Myocyte (in vitro differentiated cells): ENCODE measurements at regions not wholly inside any gene's neighbourhood (a gene's known extent, or its start where the extent isn't known, plus 50 kb on each side); places are given as distances from the start of the nearest gene placed in this dataset.

ENCODE experiments used
- DNase-seq: peaks from one replicate; pipeline ENCODE4 v3.0.0-alpha.2; 2012; ENCODE audit warnings: low read depth

DNA sequence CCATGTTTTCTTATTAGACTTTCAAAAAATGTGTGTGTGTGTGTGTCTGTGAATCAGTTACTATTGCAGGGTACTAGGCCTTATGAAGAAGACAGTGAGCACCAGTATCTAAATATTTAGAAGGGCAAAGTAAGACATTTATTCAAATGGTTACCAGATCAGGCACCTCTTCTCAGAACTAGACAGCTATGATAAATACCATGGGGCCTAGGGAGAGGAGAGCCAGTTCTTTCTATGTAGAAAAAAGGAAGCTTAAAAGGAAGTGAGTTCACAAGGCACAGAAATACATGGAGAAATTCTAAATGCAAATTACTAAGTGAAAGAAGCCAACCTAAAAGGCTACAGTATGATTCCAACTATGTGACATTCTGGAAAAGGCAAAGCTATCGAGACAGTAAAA, 261.3 kb downstream of the SOX11 start:
- DNase-seq, result no peak

DNA sequence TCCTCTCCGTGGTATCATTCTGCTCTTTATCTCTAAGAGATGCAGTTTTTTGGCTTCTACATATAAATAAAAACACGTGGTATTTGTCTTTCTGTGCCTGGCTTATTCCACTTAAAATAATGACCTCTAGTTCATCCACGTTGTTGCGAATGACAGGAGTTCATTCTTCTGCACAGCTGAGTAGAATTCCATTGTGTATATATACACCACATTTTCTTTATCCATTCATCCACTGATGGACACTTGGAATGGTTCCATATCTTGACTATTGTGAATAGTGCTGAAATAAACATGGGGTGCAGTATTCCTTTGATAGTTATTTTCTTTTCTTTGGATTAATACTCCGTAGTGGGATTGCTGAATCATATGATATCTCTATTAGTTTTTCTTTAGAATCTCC, 262.3 kb downstream of the SOX11 start:
- no peak for DNase-seq

DNA sequence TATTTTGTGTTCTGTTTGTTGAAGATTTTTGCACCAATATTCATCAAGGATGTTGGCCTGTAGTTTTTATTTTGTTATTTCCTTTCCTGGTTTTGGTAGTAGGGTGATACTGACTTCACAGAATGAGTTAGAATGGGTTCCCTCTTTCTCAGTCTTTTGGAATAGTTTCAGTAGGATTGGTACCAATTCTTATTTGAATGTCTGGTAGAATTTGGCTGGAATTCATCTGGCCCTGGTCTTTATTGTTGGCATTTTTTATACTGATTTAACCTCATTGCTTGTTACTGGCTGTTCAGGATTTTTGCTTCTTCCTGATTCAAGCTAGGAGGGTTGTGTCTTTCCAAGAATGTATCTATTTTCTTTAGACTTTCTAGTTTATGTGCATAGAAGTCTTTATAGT, 263.7 kb downstream of the SOX11 start:
- no peak for DNase-seq

DNA sequence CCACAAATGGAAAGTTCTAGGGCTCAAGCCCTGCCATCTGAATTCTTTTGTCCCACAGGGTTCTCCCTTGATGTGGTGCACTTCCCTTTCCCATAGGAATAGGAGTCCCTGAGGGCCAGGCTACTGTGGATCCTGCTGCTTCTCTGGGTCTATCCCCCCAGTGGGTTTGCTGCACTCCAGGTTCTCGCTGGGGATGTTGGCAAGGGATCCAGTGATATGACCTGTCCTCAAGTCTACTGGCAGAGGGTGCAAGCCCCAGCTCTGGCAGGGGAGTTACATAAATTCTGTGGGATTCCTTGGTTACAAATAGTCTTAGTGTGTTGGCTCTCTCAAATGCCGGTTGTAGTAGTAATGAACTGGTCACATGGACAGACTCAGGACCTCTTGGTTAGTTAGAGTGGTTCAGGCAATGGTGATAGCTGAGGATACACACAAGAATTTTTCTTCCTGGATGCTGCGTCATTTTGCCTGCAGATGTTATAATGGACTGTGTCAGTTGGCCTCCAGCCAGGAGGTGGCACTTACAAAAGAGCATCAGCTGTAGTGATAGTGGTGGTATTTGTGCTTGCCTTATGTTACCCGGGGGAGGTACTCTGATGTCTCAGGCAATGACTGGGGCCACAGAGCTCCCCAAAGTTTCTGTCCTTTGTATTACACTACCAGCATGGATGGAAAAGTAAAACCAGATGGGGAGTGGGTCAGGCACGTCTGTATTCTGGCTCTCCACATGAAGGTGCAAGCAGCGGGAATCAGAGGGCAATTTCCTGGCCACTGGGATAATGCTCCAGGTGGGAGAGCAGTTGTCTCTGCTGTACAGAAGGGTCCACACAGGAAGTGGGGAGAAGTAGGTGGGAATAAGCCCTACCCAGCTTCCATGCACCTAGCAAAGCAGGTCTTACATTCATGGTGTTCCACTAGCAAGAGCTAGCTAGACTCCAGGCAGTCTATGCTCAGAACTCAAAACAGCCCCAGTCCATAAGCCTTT, 267.9 kb downstream of the SOX11 start:
- DNase-seq, result no peak

DNA sequence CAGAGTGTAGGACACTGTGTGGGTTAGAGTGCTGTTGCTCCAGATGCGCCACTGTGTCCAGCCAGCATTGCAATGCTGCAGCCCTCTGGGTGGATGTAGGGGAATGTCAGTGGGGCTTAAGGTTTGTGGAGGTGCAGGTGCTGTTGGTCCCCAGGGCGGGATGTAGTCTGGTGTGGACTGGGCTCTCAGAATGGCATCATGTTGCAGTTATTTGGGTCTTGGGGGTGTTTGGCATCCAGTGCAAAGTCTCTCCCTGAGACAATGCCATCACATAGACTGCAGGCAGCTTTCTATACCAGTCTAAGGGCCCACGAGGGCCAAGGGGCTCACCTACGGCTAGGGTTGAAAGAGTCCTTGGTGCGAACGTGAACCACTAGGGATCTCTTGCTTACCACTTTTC, 275.3 kb downstream of the SOX11 start:
- no peak for DNase-seq

DNA sequence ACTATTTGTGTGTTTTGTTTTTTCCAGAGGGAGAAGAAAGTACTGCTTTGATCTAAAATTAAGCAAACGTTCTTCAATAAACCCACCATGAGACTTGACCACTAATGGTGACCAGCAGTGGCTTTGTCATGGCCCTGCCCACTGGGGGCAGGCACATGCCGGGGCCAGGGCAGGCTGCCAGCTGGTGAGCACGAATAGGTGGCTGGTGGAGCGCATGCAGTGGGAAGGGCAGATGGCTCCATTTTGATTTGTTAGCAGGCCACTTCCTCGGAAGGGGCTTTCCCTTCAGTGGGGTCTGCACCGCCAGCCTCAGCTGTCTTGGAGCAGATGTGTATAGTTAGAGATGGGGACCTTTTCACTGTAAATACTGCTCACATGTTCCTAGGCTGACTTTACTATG, 277.1 kb downstream of the SOX11 start:
- no peak for DNase-seq

DNA sequence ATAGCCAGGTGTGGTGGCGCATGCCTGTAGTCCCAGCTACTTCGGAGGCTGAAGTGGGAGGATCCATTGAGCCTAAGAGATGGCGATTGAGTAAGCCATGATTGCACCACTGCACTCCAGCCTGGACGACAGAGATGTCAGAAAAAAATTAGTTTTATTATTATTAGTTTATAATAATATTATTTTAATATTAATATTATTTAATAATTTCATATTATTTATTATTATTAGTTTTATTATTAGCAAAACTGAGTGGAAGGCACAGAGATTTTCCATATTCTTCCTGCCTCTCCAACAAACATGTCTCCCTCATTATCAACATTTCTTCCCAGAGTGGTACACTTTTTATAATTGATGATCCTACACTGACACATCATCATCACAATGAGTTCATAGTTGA, 278.2 kb downstream of the SOX11 start:
- DNase-seq, result no peak

DNA sequence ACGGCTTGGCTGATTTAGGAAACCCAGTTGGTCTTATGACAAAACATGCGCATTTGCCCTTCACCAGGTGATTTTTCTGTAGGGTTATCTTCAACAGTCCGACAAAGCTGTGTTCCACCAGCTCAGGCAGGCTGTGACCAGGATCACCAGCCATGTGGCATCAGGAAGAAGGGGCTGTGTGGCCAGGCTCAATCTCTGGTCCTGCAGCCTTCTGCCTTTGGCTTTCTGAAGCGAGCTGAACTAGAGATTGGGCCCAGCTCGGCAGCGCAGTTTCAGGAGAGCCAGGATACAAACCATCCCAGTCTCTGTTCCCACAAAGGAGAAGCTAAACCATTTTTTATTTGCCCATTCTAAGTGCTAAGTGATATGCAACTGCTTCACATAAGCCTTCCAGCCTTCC, 282.3 kb downstream of the SOX11 start:
- DNase-seq, result no peak

DNA sequence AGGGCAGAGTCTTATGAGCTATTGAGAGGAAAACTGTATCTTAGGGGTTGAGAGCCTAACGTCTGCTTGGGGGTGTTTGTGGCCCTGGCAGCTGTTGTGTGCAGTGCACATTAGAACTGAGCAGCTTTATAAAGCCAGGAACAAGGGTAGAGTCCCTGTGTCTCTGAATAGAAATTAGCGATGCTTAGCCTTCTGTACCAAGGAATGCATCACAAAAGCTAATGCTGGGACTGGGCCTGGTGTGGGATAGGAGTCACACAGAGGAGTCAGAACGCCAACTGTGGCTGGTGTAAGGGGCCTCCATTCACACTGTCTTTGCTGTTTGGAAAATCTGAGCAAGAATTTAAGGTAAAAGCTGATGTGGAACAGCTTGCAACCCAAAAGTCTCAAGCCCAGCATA, 283.2 kb downstream of the SOX11 start:
- DNase-seq, result no peak

DNA sequence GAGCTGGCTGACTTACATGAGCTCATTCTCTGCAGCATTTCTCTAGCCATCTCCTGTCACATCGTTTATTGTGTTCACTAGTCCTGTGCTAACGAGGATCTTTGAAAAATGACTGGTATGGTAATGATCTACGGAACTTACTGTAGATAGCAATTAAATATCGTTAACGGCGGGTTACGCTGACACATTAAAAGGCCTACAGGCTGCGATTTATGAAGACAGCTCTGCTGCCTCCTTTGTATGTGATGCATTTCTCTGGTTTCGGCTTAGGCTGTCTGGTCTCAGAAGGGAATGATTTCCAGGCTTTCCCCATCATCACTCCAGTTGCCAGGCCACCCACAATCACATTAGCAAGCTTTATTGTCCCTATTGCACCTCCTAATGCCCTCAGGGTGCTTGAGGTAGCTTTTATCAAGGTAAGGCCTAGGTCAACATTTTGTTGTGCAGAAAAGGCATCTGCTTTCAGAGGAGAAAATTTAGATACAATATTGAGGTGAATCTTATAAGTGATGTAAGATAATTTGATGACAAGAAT, 284.4 kb downstream of the SOX11 start:
- DNase-seq, result no peak

DNA sequence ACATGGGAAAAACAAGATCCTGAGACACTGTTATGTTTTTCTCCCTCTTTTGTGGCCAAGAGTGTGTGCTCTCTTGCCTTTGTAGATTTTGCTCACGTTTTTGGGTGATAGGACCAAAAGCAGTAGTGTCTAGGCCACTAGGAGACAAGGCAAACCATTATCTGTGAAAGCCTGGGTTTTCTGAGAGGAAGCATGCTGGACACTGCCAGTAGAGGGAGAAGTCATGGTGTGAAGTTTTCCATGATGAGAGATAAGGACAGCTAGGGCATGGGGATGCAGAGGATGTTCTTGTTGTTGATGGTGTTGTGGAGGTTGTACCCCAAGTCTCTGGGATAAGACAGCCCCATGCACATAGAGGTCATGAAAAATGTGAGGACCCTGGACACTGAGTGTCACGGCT, 285.3 kb downstream of the SOX11 start:
- no peak for DNase-seq

DNA sequence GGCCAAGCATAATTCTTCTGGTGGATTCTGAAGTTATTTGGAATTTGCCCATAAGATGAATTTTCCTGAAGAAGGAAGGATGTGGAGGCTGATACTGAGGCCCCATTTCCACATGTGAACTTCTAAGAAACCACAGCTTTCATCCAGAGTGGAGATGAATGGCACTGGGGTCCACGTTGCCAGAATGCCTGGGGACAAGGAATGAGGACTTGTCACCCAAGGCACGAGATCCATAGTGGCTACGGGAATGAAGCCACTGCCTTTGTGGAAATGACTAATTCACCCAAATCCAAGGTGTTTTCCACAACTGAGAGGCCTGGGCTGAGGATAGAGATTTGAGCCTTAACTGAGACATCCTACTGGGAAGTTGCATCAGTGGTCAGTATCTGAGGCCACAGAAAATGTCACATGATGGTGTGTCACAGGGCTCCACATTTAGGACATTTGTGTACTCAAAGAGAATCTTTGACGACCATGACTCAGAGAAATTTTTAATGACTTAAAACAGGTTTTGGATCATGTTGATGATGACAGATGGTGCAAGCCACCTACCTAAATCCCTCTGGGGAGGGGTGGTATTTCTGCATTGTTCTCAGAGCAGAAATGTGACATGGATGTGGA, 286.1 kb downstream of the SOX11 start:
- DNase-seq, result no peak

DNA sequence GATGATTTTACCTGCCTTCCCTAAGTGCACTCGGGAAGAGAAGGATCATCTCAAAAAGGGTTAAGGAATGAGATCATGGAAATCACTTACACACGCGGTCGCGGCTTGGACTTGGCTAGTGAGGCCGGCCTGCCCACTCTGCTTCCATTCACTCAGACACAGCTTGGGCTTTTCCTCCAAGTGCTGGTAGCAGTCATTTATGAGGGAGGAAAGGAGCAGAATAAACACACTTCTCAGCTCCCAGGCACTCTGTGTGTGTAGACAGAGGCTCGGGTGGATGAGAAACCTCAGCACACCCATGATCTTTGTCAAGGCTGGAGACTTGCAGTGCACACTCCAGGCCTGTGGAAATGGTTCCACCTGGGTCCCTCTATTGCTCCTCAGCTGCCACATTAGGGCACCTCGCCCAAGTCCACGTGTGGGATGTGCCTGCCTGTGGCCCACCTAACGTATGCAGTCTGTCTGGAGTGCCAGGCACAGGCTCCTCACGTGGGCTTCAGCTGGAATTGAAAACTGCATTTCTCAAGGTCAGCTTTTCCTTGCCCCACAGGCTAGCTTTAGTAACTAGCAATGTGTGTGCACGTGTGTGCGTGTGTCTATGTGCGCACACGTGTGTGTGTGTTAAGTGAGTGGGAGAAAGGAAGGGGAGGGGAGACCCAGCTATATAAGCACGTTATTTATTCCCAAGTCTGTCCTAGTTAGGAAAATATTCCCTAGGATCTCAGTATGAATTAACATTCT, 288.4 kb downstream of the SOX11 start:
- no peak for DNase-seq

DNA sequence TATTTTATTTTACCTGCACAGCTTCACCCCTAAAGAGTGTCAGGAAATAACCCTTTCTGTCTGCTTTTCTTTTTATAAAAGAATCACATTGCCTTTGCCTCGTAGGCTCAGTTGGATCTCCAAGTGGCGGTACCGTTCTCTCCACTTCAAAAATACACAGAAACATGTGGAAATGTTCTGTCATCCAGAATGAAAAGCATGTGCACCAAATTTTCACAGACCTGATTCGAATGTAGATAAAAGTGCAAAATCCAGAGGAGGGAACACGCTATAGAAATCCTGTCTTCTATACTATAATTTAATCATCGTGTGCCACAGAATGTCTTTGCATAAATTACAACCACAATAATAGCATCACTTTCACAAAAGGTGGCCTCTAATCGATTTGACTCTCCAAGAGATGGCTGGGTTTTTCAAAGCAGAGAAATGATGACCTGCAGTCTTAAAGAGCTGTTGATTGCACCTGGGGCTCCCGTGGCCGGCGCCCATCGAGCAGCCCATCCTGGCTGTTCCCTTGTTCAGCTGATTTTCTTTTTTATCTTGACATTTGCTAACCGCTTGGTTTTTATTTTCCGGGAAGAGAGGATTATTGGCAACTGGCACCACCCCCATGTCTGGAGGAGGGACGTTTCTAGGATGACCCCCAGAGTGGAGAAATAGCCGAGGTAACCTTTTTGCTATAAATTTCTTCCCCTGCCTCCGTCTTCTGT, 290.2 kb downstream of the SOX11 start:
- DNase-seq, result no peak

DNA sequence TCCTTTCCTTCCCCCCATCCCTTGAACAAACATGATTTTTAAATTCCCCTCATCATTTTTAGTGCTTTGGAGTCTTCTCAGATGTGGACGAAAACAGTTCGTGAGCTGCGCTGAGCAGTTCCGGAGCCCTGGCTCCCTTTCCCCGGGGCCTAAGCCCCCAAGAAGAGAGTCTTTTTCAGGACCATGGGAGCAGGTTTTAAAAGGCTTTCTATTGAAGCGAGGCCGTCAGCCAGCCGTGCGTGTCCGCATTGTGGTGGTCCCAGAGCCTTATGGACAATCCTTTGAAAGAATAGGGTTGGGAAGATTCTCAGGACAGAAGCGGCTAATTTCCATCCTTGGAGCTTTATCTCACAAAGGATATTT, 290.7 kb downstream of the SOX11 start:
- DNase-seq, result no peak

DNA sequence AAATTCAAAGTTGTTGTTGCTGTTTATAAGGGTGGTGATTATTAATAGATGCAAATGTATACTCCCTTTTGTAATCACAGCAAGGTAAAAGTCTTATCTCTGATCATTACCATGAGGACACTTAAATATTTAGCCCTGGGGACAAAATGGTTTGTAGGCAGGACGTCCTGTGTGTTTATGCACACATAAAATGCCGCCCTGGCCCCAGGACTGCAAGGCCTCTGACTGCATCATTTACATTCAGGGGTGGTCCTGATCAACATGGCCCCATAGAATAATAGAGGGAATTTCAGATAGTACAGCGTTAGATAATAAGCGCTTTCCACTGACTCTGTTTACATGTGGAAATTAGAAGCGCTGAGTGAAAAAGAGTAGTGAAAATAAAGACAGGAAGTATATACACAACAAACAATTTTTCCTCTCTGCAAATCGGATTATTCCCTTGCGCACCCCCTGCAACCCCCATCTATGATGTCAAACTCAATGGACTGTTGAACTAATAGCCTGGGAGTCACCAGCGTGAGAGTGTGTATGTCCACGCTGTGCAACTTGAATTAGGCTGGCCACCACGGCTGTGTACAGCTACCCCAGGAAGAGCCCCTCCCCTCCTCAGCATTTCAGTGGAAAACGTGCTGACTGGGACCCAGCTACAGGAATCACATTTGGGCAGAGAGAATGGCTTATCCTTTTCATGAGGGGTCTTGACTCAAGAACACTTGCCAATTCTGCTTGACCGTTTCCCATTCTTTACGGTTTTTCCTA, 291.5 kb downstream of the SOX11 start:
- DNase-seq, result no peak

DNA sequence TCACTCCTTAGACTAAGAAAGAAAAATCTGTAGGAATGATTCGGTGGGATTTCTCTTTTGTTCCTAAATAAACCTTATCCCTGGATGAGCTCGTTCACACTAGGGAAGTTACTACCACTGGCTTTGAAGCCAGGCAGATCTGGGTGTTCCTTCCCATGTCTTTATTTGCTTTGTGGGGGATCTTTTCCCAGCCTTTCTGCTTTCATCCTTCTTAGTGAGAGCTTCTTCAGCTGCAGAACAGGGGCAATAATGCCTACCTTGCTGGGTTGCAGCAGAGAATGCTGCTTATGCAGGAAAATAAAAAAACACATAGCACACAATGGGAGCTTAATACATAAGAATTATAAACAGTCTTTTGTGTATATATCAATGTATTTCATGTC, 292.1 kb downstream of the SOX11 start:
- no peak for DNase-seq

DNA sequence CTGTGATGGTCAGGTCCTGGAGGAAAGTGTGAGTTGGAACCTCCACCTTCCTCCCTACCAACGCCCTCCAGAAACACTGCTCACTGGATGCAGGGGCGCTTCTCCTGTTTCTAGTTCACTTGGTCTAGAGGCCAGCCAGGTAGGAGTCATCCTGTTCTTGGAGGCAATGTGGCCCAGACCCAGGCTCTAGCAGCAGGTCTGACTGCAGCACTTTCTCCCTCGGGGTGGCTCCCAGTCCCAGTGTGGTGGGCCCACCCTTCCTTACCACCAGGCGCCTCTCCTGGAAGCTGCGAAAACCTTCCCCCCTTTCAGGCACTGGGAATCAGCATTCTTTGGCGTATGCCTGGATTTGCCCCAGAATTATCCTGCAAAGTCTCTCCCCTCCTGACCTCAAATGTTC, 292.8 kb downstream of the SOX11 start:
- DNase-seq, result no peak

DNA sequence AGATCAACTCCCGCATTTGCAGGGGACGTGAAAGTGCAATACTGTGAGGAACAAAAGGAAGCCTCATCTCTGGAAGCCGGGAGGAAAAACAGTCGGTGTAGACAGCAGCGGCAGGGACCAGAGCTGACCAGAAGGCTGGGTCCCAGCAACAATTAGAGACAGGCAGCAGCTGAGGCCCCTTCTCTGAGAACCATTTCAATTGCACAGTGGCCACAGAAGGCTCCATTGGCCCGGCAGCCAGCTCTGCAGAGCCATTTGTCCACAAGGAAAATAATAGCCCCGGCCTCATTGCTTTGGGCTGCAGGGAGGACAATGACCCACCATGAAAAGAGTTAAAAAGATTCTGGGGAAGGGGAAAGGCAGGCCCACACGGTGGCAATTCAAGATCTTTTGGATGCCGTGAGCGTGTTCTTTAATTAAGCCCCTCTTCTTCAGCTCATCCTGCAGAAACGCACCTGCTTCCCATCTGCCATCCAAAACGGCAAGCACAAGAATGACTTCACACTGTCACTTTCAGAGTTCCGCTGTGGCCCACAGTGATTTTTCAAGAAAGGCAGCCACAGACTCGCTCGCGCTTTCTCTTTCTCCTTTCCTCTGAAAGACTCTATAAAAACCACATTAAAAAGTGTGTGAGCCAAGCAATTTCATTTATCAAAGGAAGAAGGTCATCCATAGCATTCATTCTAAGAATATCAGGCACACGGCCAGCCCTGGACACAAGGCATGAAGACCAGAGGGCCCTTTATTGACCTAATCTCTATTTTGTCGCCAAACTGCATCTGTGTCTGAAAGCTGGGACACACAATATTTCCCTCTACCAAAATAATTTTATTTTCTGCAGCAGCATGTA, 293.6 kb downstream of the SOX11 start:
- DNase-seq, result no peak
